Ovary (tissue), 7 donors: ENCODE measurements at regions not wholly inside any gene's neighbourhood (a gene's known extent, or its start where the extent isn't known, plus 50 kb on each side); places are given as distances from the start of the nearest gene placed in this dataset.

Experiments used
- DNase-seq, 5 donors: peaks; one replicate each; pipeline ENCODE4 v3.0.0-alpha.2; 2019 to 2020
- H3K27ac ChIP-seq, 2 donors: fragments of 200-600 bp; one replicate each; pipeline versions ENCODE4 v1.5.1 to v1.8.0; 2019 to 2022
- H3K27me3 ChIP-seq: fragments of 200-600 bp; one replicate; pipeline ENCODE4 v1.8.0; 2022
- H3K36me3 ChIP-seq: fragments of 200-600 bp; sonication (generic); one replicate; pipeline ENCODE4 v1.5.1; 2019
- H3K4me1 ChIP-seq: one replicate; pipeline ENCODE4 v1.8.1; 2013; ENCODE audit warnings: mild to moderate bottlenecking, moderate library complexity; ENCODE audit not compliant: insufficient read depth
- H3K4me3 ChIP-seq: fragments of 200-600 bp; sonication (generic); one replicate; pipeline ENCODE4 v1.5.1; 2017
- H3K9me3 ChIP-seq, 2 donors: fragments of 200-600 bp in 1 of 2; sonication (generic) in 1 of 2; one replicate each; pipeline versions ENCODE4 v1.5.1 to v1.8.1; 2013 to 2019; ENCODE audit warnings: mild to moderate bottlenecking in 1 of 2, moderate library complexity in 1 of 2
- CTCF ChIP-seq, 3 donors: fragments of 450-650 bp in 2 of 3; fragments of 200-600 bp in 1 of 3; IDR thresholded peaks; one replicate each; pipeline versions ENCODE4 v1.5.1 to v1.8.0; 2016 to 2022; ENCODE audit warnings: antibody characterized with exemption in 3 of 3, mild to moderate bottlenecking in 1 of 3
- EP300 ChIP-seq: sonication (generic); formaldehyde crosslinking; IDR thresholded peaks from one replicate; pipeline ENCODE4 v1.6.1; 2017; ENCODE audit warnings: antibody characterized with exemption
- POLR2A ChIP-seq: fragments of 450-650 bp; IDR thresholded peaks from one replicate; pipeline ENCODE4 v1.6.1; 2017; ENCODE audit warnings: antibody characterized with exemption, mild to moderate bottlenecking, moderate library complexity
- WGBS, 3 donors: extraction: QIAGEN DNeasy Blood & Tissue Kit in 1 of 3; methylation state at CpG; one replicate each; pipeline versions ENCODE4 v1.1.5 to v1.1.7; 2013 to 2017; 5-methylcytosine and 5-hydroxymethylcytosine counted together
- intact Hi-C, 4 donors: fragments of 100-400 bp; cut with DNase I; formaldehyde crosslinking; loops; one replicate each; pipeline versions ENCODE4 v1.11.0 to v1.15.1; 2022 to 2023
- donor health status: DM: no; HTN: no; CAD: no; lungs with moderate emphysema.
- donor health status: DM: no; HTN: no; CAD: no.
- donor health status: Bipolar disorder and iron deficiency.
- donor health status: DM: no; HTN: no; CAD: no.
- donor health status: DM: yes; HTN: yes; CAD: no.

- no peak overlapping the region for H3K27ac ChIP-seq
- no peak for DNase-seq
- TF ChIP-seq CTCF (IDR thresholded peaks at IDR 0.05) (no peak), POLR2A (no peak), EP300 (no peak)
- no peaks in the 10 kb centered on the region for H3K9me3 ChIP-seq
- no peak overlapping the region for H3K4me3 ChIP-seq
- WGBS, 3 donors, result 96 to 99% (median 98%) methylated on average over 6 of the region's 6 CpGs
- intact Hi-C loops, result no loop called here
- no peaks in the 10 kb centered on the region for H3K4me1 ChIP-seq
- no peaks in the 10 kb centered on the region for H3K36me3 ChIP-seq
- no peaks in the 10 kb centered on the region for H3K27me3 ChIP-seq
Observed at GRCh38 chr2:8393506-8393905, 288.4 kb upstream of the ID2 start.

- no peaks in the 10 kb centered on the region for H3K27me3 ChIP-seq
- TF ChIP-seq POLR2A (no peak), EP300 (no peak)
- intact Hi-C loops, result no loop called here
- H3K4me1 ChIP-seq, result no peaks in the 10 kb centered on the region
- DNase-seq, result no peak
- WGBS, 3 donors, result 65 to 90% (median 89%) methylated on average over 5 of the region's 5 CpGs
- H3K27ac ChIP-seq, result no peak overlapping the region
- no peaks in the 10 kb centered on the region for H3K9me3 ChIP-seq
- no peak overlapping the region for H3K4me3 ChIP-seq
- H3K36me3 ChIP-seq, result no peaks in the 10 kb centered on the region
Observed at GRCh38 chr2:8394131-8394530, 287.7 kb upstream of the ID2 start.

- Histone ChIP-seq H3K4me1 (no peaks in the 10 kb centered on the region), H3K4me3 (no peak overlapping the region), H3K27ac (no peak overlapping the region), H3K9me3 (no peaks in the 10 kb centered on the region), H3K36me3 (no peaks in the 10 kb centered on the region), H3K27me3 (no peaks in the 10 kb centered on the region)
- no peak for DNase-seq
- TF ChIP-seq POLR2A (no peak), EP300 (no peak), CTCF (IDR thresholded peaks at IDR 0.05) (no peak)
- intact Hi-C loops, result no loop called here
- 94 to 96% (median 94%) methylated on average over 9 of the region's 9 CpGs for WGBS, 3 donors
Observed at GRCh38 chr2:8394569-8395359, 287.1 kb upstream of the ID2 start.

- WGBS, 3 donors, result 79 to 94% (median 91%) methylated on average over 1 of the region's 1 CpG
- no peak for TF ChIP-seq CTCF (IDR thresholded peaks at IDR 0.05)
- TF ChIP-seq POLR2A, result no peak
- TF ChIP-seq EP300, result no peak
- Histone ChIP-seq H3K36me3 (no peaks in the 10 kb centered on the region), H3K4me1 (no peaks in the 10 kb centered on the region), H3K27ac (no peak overlapping the region), H3K9me3 (no peaks in the 10 kb centered on the region), H3K4me3 (no peak overlapping the region), H3K27me3 (no peaks in the 10 kb centered on the region)
- intact Hi-C loops, result no loop called here
- no peak for DNase-seq
Observed at GRCh38 chr2:8395718-8396117, 286.1 kb upstream of the ID2 start.

GRCh38 chr2:8398040-8398668 lies 283.7 kb upstream of the ID2 start:
- no peaks in the 10 kb centered on the region for H3K9me3 ChIP-seq
- no peak overlapping the region for H3K4me3 ChIP-seq
- H3K27ac ChIP-seq, result no peak overlapping the region
- no peaks in the 10 kb centered on the region for H3K36me3 ChIP-seq
- 72 to 90% (median 87%) methylated on average over 13 of the region's 13 CpGs for WGBS, 3 donors
- intact Hi-C loops, result no loop called here
- no peaks in the 10 kb centered on the region for H3K4me1 ChIP-seq
- TF ChIP-seq EP300, result no peak
- no peak for TF ChIP-seq POLR2A
- no peak for TF ChIP-seq CTCF (IDR thresholded peaks at IDR 0.05)
- DNase-seq, result no peak
- no peaks in the 10 kb centered on the region for H3K27me3 ChIP-seq
